ENCODE measurements at regions not wholly inside any gene's neighbourhood (a gene's known extent, or its start where the extent isn't known, plus 50 kb on each side); places are given as distances from the start of the nearest gene placed in this dataset.

DNA sequence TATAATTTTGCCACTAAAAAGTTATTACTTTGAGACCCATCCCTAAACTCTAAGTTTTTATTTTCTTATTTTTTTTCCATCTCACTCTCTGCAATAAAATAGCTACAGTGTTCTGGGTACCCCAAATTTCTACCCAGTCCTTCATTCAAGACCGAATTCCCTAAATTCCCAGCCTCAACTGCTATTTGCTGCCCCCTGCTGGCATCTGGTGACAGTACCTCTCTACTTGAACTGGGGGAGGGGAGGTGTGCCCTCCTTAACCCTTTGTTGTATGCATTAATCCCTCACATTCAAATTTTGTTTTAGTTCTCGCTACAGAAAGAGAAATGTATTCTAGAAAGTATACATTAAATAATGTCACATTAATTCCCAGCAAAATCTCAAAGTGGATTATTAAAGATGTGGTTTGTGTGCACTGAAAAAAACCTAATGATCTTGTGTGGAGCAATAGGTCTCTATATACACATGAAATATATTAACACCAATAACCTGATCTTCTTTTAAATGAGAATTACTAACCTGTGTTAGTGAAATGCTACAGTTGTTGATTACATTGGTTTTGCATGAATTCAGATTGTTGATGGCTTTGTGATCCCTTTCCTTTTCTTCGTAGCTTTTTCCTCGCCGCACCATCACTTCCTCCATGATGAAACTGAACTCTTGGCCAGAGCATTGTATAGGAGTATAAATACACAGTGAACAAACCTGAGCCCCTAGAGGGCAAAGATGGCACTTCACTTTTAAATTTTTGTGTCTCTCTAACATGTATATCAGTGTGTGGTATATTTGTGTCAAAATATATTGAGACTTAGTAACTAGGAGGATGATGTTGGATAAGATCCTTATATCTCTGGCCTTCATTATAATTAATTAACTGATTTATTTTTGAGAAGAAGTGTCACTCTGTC, 590.0 kb downstream of the METTL15 start:
- DNase-seq (ENCODE audit: low read depth), result no peak
- no peak overlapping the region for H3K4me3 ChIP-seq (ENCODE audit: low read depth, low read length)
- TF ChIP-seq CTCF (conservative IDR thresholded peaks at IDR 0.05; ENCODE audit: low read depth, low read length), result peak; percentile 99

DNA sequence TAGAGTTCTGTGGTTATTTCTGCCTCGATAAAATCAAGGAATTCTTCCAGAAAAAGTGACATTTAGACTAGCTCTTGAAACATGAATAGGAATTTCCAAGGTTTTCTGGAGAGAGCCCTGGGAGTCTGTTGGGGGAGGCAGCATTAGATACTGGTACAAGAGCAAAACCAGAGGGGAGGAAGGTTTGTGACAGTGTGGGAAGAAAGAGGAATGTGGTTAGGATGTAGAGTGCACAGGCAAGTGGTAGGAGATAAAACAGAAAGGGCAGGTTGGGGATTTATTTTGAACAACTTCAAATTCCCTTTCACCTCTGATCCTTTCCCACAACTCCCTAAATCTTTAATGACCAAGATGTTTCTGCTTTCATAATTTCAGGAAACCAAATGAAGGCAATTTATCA, 588.4 kb downstream of the METTL15 start:
- TF ChIP-seq CTCF (conservative IDR thresholded peaks at IDR 0.05; ENCODE audit: low read depth, low read length), result no peak
- no peak for DNase-seq (ENCODE audit: low read depth)
- H3K4me3 ChIP-seq (ENCODE audit: low read depth, low read length), result no peak overlapping the region

- no peak for DNase-seq (ENCODE audit: low read depth)
- no peak overlapping the region for H3K4me3 ChIP-seq (ENCODE audit: low read depth, low read length)
- no peak for TF ChIP-seq CTCF (conservative IDR thresholded peaks at IDR 0.05; ENCODE audit: low read depth, low read length)
Measured at GRCh38 chr11:28690746-28691145, 582.6 kb downstream of the METTL15 start.

- TF ChIP-seq CTCF (conservative IDR thresholded peaks at IDR 0.05; ENCODE audit: low read depth, low read length), result no peak
- DNase-seq (ENCODE audit: low read depth), result no peak
- no peak overlapping the region for H3K4me3 ChIP-seq (ENCODE audit: low read depth, low read length)
Measured at GRCh38 chr11:28684011-28684586, 575.9 kb downstream of the METTL15 start.

- TF ChIP-seq CTCF (conservative IDR thresholded peaks at IDR 0.05; ENCODE audit: low read depth, low read length), result no peak
- no peak overlapping the region for H3K4me3 ChIP-seq (ENCODE audit: low read depth, low read length)
- DNase-seq (ENCODE audit: low read depth), result no peak
Measured at GRCh38 chr11:28679795-28680468, 571.7 kb downstream of the METTL15 start.

DNA sequence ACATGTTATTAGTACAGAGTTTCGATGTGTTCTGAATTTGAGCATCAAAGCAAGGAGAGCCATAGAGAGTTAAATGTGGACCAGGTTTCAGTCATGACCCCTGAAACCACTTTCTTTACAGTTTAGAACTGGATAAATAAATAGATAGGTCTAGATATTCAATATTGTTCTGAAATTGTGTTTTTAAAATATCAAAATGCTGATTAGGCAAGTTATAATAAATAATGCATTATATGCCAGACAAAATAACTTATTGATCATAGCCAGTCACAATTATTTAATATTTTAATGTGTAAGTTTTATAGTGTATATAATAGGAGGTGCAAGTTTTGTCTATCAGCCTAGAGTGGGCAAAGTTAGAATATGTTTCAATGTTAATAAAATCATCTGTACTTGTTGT, 569.5 kb downstream of the METTL15 start:
- DNase-seq (ENCODE audit: low read depth), result no peak
- TF ChIP-seq CTCF (conservative IDR thresholded peaks at IDR 0.05; ENCODE audit: low read depth, low read length), result no peak
- no peak overlapping the region for H3K4me3 ChIP-seq (ENCODE audit: low read depth, low read length)

Data from epithelial cell of proximal tubule (primary cell).